ENCODE measurements at regions not wholly inside any gene's neighbourhood (a gene's known extent, or its start where the extent isn't known, plus 50 kb on each side); places are given as distances from the start of the nearest gene placed in this dataset.
"Not testable (repeated sequence)": the region's sequence is repeated elsewhere in the genome, so short reads cannot be mapped to it uniquely, and the experiment has no call there.

- Histone ChIP-seq H2BK12ac (ENCODE audit: insufficient read length, low read depth, low read length) (no peak overlapping the region), H3K27me3 (ENCODE audit: insufficient read depth, low read length) (no peaks in the 10 kb centered on the region), H3K79me1 (ENCODE audit: insufficient read depth, low read depth, low read length, poor library complexity, severe bottlenecking) (no peaks in the 10 kb centered on the region), H4K91ac (ENCODE audit: insufficient read length, low read depth, low read length) (no peak overlapping the region), H3K4ac (ENCODE audit: low read depth, low read length) (no peak overlapping the region), H3K4me2 (ENCODE audit: insufficient read depth, insufficient read length, low read length) (no peak overlapping the region), H3K18ac (ENCODE audit: insufficient read length, low read depth, low read length) (no peak overlapping the region), H2BK20ac (ENCODE audit: low read depth, low read length, poor library complexity, severe bottlenecking) (no peak overlapping the region), H3K4me1 (ENCODE audit: insufficient read depth, low read length) (no peaks in the 10 kb centered on the region), H3K14ac (ENCODE audit: insufficient read depth, low read length) (no peak overlapping the region), H2BK120ac (ENCODE audit: low read depth, low read length, poor library complexity, severe bottlenecking) (no peak overlapping the region), H3K27ac (ENCODE audit: insufficient read length, low read depth, low read length) (no peak overlapping the region), H4K5ac (ENCODE audit: insufficient read length, low read depth, low read length) (no peak overlapping the region), H3K9ac (ENCODE audit: extremely low read depth, insufficient read length, low read length) (no peak overlapping the region), H2AFZ (ENCODE audit: low read length) (no peak overlapping the region), H4K20me1 (ENCODE audit: control insufficient read depth, insufficient read depth, insufficient read length) (no peaks in the 10 kb centered on the region), H3K23ac (ENCODE audit: insufficient read length, low read depth, low read length) (no peak overlapping the region), H3K9me3 (ENCODE audit: control insufficient read depth, low read depth, low read length) (no peaks in the 10 kb centered on the region), H3T11ph (ENCODE audit: low read length) (no peak overlapping the region), H4K8ac (replicated peaks; ENCODE audit: insufficient read length, low read depth, low read length) (no peak overlapping the region), H2BK5ac (ENCODE audit: insufficient read length, low read length) (no peak overlapping the region), H2AK5ac (ENCODE audit: insufficient read length, low read length) (no peak overlapping the region), H3K79me2 (ENCODE audit: insufficient read depth, low read length) (no peaks in the 10 kb centered on the region), H2BK15ac (ENCODE audit: low read depth, low read length) (no peak overlapping the region), H3K56ac (ENCODE audit: insufficient read length, low read depth, low read length) (no peak overlapping the region), H3K23me2 (ENCODE audit: insufficient read length, low read depth, low read length, poor library complexity, severe bottlenecking) (no peaks in the 10 kb centered on the region)
- Mint-ChIP-seq H3K36me3 (ENCODE audit: insufficient read depth in 1 of 3, low read depth in 3 of 3) (peaks cover 0 to 5% (median 3%) of the 10 kb centered on the region in 3 experiments; a peak in 4 of 7 replicates), H3K27me3 (ENCODE audit: low read depth) (no peaks in the 10 kb centered on the region), H3K27ac (no peak overlapping the region), H3K4me3 (no peak overlapping the region), H3K4me1 (no peaks in the 10 kb centered on the region), H3K9me3 (peaks cover 7 to 8% of the 10 kb centered on the region in 2 experiments)
- TF ChIP-seq, protein P1, sequence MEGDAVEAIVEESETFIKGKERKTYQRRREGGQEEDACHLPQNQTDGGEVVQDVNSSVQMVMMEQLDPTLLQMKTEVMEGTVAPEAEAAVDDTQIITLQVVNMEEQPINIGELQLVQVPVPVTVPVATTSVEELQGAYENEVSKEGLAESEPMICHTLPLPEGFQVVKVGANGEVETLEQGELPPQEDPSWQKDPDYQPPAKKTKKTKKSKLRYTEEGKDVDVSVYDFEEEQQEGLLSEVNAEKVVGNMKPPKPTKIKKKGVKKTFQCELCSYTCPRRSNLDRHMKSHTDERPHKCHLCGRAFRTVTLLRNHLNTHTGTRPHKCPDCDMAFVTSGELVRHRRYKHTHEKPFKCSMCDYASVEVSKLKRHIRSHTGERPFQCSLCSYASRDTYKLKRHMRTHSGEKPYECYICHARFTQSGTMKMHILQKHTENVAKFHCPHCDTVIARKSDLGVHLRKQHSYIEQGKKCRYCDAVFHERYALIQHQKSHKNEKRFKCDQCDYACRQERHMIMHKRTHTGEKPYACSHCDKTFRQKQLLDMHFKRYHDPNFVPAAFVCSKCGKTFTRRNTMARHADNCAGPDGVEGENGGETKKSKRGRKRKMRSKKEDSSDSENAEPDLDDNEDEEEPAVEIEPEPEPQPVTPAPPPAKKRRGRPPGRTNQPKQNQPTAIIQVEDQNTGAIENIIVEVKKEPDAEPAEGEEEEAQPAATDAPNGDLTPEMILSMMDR (conservative IDR thresholded peaks at IDR 0.05) = no peak
- WGBS (ENCODE audit: extremely low coverage, insufficient read length, low lambda C conversion rate) = no CpG with 5 or more reads among the region's 4 CpGs
- DNase-seq = no peak
Observed at GRCh38 chr5:99747342-99747741, 787.8 kb upstream of the FAM174A start.

- not testable (repeated sequence) for H3K9me3 Mint-ChIP-seq; H3K27ac ChIP-seq (ENCODE audit: insufficient read length, low read depth, low read length); H3K56ac ChIP-seq (ENCODE audit: insufficient read length, low read depth, low read length); H2BK20ac ChIP-seq (ENCODE audit: low read depth, low read length, poor library complexity, severe bottlenecking); H3K9me3 ChIP-seq (ENCODE audit: control insufficient read depth, low read depth, low read length); H3K79me1 ChIP-seq (ENCODE audit: insufficient read depth, low read depth, low read length, poor library complexity, severe bottlenecking); H2AFZ ChIP-seq (ENCODE audit: low read length); H2BK120ac ChIP-seq (ENCODE audit: low read depth, low read length, poor library complexity, severe bottlenecking); H3K27ac Mint-ChIP-seq; H3T11ph ChIP-seq (ENCODE audit: low read length); H3K4me2 ChIP-seq (ENCODE audit: insufficient read depth, insufficient read length, low read length); H4K20me1 ChIP-seq (ENCODE audit: control insufficient read depth, insufficient read depth, insufficient read length); H2AK5ac ChIP-seq (ENCODE audit: insufficient read length, low read length); H2BK5ac ChIP-seq (ENCODE audit: insufficient read length, low read length); H3K4ac ChIP-seq (ENCODE audit: low read depth, low read length); H4K91ac ChIP-seq (ENCODE audit: insufficient read length, low read depth, low read length); H3K18ac ChIP-seq (ENCODE audit: insufficient read length, low read depth, low read length); H3K14ac ChIP-seq (ENCODE audit: insufficient read depth, low read length); H3K4me1 Mint-ChIP-seq; H3K79me2 ChIP-seq (ENCODE audit: insufficient read depth, low read length); H3K9ac ChIP-seq (ENCODE audit: extremely low read depth, insufficient read length, low read length); H4K5ac ChIP-seq (ENCODE audit: insufficient read length, low read depth, low read length); H3K23ac ChIP-seq (ENCODE audit: insufficient read length, low read depth, low read length); H2BK12ac ChIP-seq (ENCODE audit: insufficient read length, low read depth, low read length); H3K27me3 ChIP-seq (ENCODE audit: insufficient read depth, low read length); H3K23me2 ChIP-seq (ENCODE audit: insufficient read length, low read depth, low read length, poor library complexity, severe bottlenecking); H3K36me3 Mint-ChIP-seq (ENCODE audit: insufficient read depth in 1 of 3, low read depth in 3 of 3); H3K4me1 ChIP-seq (ENCODE audit: insufficient read depth, low read length); H3K27me3 Mint-ChIP-seq (ENCODE audit: low read depth); DNase-seq; H2BK15ac ChIP-seq (ENCODE audit: low read depth, low read length); H4K8ac ChIP-seq (replicated peaks; ENCODE audit: insufficient read length, low read depth, low read length); H3K4me3 Mint-ChIP-seq
- WGBS (ENCODE audit: extremely low coverage, insufficient read length, low lambda C conversion rate) = no CpG with 5 or more reads among the region's 1 CpG
Observed at GRCh38 chr5:99733146-99733545, 802.0 kb upstream of the FAM174A start.
